Suprapubic skin (tissue), 4 donors: ENCODE measurements at regions not wholly inside any gene's neighbourhood (a gene's known extent, or its start where the extent isn't known, plus 50 kb on each side); places are given as distances from the start of the nearest gene placed in this dataset.

Experiments used
- DNase-seq, 2 donors: peaks; one replicate each; pipeline ENCODE4 v3.0.0-alpha.2; 2019; ENCODE audit warnings: low spot score in 2 of 2
- H3K27ac ChIP-seq: fragments of 200-600 bp; sonication (generic); one replicate; pipeline ENCODE4 v1.5.1; 2019
- H3K27me3 ChIP-seq: fragments of 200-600 bp; sonication (generic); one replicate; pipeline ENCODE4 v1.5.1; 2019
- H3K36me3 ChIP-seq: fragments of 200-600 bp; sonication (generic); one replicate; pipeline ENCODE4 v1.5.1; 2019
- H3K4me1 ChIP-seq: fragments of 200-600 bp; sonication (generic); one replicate; pipeline ENCODE4 v1.5.1; 2019
- H3K4me3 ChIP-seq: fragments of 200-600 bp; sonication (generic); one replicate; pipeline ENCODE4 v1.5.1; 2019; ENCODE audit warnings: mild to moderate bottlenecking
- H3K9me3 ChIP-seq: fragments of 200-600 bp; sonication (generic); one replicate; pipeline ENCODE4 v1.5.1; 2019
- EP300 ChIP-seq: sonication (generic); formaldehyde crosslinking; IDR thresholded peaks from one replicate; pipeline ENCODE4 v1.6.1; 2017; ENCODE audit warnings: antibody characterized with exemption
- POLR2A ChIP-seq, 2 donors: fragments of 450-650 bp; IDR thresholded peaks; one replicate each; pipeline ENCODE4 v1.6.1; 2017; ENCODE audit warnings: antibody characterized with exemption in 2 of 2, mild to moderate bottlenecking in 2 of 2, moderate library complexity in 2 of 2
- POLR2AphosphoS5 ChIP-seq, 3 donors: sonication (generic); formaldehyde crosslinking; IDR thresholded peaks; one replicate each; pipeline ENCODE4 v1.6.1; 2017; ENCODE audit warnings: antibody characterized with exemption in 3 of 3
- WGBS: methylation state at CpG from one replicate; pipeline ENCODE4 v1.1.5; 2018; 5-methylcytosine and 5-hydroxymethylcytosine counted together
- TF ChIP-seq, protein P1 (sequence below), 2 donors: fragments of 200-600 bp in 1 of 2; fragments of 450-650 bp in 1 of 2; sonication (generic) in 1 of 2; IDR thresholded peaks; one replicate each; pipeline ENCODE4 v1.5.1; 2016 to 2019; ENCODE audit warnings: antibody characterized with exemption in 2 of 2, mild to moderate bottlenecking in 1 of 2, moderate library complexity in 1 of 2

- Histone ChIP-seq H3K9me3 (no peaks in the 10 kb centered on the region), H3K27me3 (no peaks in the 10 kb centered on the region), H3K36me3 (no peaks in the 10 kb centered on the region), H3K4me3 (no peak overlapping the region), H3K27ac (no peak overlapping the region), H3K4me1 (no peaks in the 10 kb centered on the region)
- TF ChIP-seq POLR2AphosphoS5 (IDR thresholded peaks at IDR 0.05) (no peak), POLR2A (IDR thresholded peaks at IDR 0.05) (no peak), EP300 (no peak)
- TF ChIP-seq, protein P1, sequence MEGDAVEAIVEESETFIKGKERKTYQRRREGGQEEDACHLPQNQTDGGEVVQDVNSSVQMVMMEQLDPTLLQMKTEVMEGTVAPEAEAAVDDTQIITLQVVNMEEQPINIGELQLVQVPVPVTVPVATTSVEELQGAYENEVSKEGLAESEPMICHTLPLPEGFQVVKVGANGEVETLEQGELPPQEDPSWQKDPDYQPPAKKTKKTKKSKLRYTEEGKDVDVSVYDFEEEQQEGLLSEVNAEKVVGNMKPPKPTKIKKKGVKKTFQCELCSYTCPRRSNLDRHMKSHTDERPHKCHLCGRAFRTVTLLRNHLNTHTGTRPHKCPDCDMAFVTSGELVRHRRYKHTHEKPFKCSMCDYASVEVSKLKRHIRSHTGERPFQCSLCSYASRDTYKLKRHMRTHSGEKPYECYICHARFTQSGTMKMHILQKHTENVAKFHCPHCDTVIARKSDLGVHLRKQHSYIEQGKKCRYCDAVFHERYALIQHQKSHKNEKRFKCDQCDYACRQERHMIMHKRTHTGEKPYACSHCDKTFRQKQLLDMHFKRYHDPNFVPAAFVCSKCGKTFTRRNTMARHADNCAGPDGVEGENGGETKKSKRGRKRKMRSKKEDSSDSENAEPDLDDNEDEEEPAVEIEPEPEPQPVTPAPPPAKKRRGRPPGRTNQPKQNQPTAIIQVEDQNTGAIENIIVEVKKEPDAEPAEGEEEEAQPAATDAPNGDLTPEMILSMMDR (IDR thresholded peaks at IDR 0.05): no peak
- no peak for DNase-seq
- 83% methylated on average over 5 of the region's 5 CpGs for WGBS
These were observed 382.0 kb downstream of the PSAT1 start for GRCh38 chr9:78678877-78679276.

DNA sequence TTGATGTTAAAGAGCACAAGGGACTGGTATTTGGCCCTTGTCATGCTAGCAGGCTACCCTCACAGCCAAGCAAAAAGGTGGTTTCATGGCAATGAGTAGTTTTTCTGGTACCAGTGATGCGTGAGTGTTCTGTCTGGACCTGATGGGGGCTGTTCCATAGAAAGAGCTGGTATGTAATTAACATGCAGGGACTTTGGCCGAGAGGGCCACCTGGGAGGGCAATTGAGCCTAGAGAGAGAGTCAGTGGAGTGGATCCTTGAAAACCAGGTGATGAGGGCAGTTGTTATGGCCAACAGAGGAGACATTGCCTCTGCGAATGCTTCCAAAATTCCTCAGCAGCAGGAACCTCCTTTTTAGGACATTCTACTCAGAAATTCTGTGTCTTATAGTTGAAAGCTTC, 383.3 kb downstream of the PSAT1 start:
- no peaks in the 10 kb centered on the region for H3K27me3 ChIP-seq
- H3K36me3 ChIP-seq: no peaks in the 10 kb centered on the region
- no peak overlapping the region for H3K27ac ChIP-seq
- no peaks in the 10 kb centered on the region for H3K9me3 ChIP-seq
- 83% methylated on average over 3 of the region's 3 CpGs for WGBS
- no peak for TF ChIP-seq POLR2A (IDR thresholded peaks at IDR 0.05)
- TF ChIP-seq, protein P1 (IDR thresholded peaks at IDR 0.05): no peak
- no peak for TF ChIP-seq POLR2AphosphoS5 (IDR thresholded peaks at IDR 0.05)
- TF ChIP-seq EP300: no peak
- no peak for DNase-seq
- H3K4me3 ChIP-seq: no peak overlapping the region
- no peaks in the 10 kb centered on the region for H3K4me1 ChIP-seq

DNA sequence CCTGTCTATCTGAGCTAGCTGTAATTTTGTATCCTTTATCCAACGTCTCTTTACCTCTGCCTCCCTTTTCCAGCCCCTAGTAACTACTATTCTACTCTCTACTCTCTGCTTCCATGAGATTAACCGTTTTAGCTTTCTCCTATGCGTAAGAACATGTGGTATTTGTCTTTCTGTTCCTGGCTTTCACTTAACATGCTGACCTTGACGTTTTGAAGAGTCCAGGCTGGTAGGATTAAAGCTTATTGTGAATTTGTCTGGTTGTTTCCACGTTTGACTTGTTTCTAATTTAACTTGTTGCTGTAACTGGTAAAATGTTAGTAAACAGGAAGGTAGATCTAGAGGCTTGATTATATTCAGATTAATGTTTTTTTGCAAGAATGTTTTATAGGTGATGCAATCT, 385.3 kb downstream of the PSAT1 start:
- Histone ChIP-seq H3K27ac (no peak overlapping the region), H3K4me3 (no peak overlapping the region), H3K9me3 (no peaks in the 10 kb centered on the region), H3K36me3 (no peaks in the 10 kb centered on the region), H3K27me3 (no peaks in the 10 kb centered on the region), H3K4me1 (no peaks in the 10 kb centered on the region)
- no peak for DNase-seq
- TF ChIP-seq POLR2AphosphoS5 (IDR thresholded peaks at IDR 0.05): no peak
- TF ChIP-seq, protein P1 (IDR thresholded peaks at IDR 0.05): no peak
- TF ChIP-seq POLR2A (IDR thresholded peaks at IDR 0.05): no peak
- TF ChIP-seq EP300: no peak
- 42% methylated on average over 5 of the region's 5 CpGs for WGBS

GRCh38 chr9:78685471-78685870, 388.5 kb downstream of the PSAT1 start:
- Histone ChIP-seq H3K9me3 (no peaks in the 10 kb centered on the region), H3K27ac (no peak overlapping the region), H3K27me3 (no peaks in the 10 kb centered on the region), H3K4me1 (no peaks in the 10 kb centered on the region), H3K36me3 (no peaks in the 10 kb centered on the region), H3K4me3 (no peak overlapping the region)
- WGBS: 97% methylated on average over 1 of the region's 1 CpG
- TF ChIP-seq POLR2A (IDR thresholded peaks at IDR 0.05) (no peak), EP300 (no peak)
- TF ChIP-seq, protein P1 (IDR thresholded peaks at IDR 0.05): no peak
- no peak for DNase-seq

DNA sequence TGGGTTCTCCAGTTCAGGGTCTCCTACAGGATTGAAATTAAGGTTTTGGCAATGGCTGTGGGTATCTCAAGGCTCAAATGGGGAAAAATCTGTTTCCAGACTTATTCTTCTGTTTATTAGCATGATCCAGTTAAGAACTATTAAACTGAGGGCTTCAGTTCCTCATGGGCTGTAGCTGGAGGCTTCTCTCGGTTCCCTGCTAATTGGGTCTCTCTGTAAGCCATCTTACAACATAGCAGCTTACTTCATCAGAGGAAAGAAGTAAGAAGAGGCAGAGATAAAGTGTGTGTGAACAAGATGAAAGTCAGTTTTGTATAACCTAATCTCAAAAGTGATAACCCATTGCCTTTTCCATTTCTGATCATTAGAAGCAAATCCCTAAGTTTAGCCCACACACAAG, 391.9 kb downstream of the PSAT1 start:
- no peaks in the 10 kb centered on the region for H3K4me1 ChIP-seq
- H3K36me3 ChIP-seq: no peaks in the 10 kb centered on the region
- DNase-seq: no peak
- H3K27ac ChIP-seq: no peak overlapping the region
- no peak overlapping the region for H3K4me3 ChIP-seq
- 86% methylated on average over 1 of the region's 1 CpG for WGBS
- no peak for TF ChIP-seq POLR2AphosphoS5 (IDR thresholded peaks at IDR 0.05)
- TF ChIP-seq, protein P1 (IDR thresholded peaks at IDR 0.05): no peak
- no peak for TF ChIP-seq EP300
- no peak for TF ChIP-seq POLR2A (IDR thresholded peaks at IDR 0.05)
- H3K9me3 ChIP-seq: no peaks in the 10 kb centered on the region
- H3K27me3 ChIP-seq: no peaks in the 10 kb centered on the region
